HCT116 (cell line): ENCODE measurements at regions not wholly inside any gene's neighbourhood (a gene's known extent, or its start where the extent isn't known, plus 50 kb on each side); places are given as distances from the start of the nearest gene placed in this dataset.
"Not testable (repeated sequence)": the region's sequence is repeated elsewhere in the genome, so short reads cannot be mapped to it uniquely, and the experiment has no call there.

Experiments
- ATAC-seq: fragments of 200-7000 bp; cut with Tn5 transposase; 2 replicates; pipeline ENCODE4 v1.9.1; 2020; ENCODE audit warnings: mild to moderate bottlenecking, moderate library complexity
- BruUV-seq: library from RNA; stranded (reverse); fragments of 400-500 nt; replicated peaks from 2 replicates; lab custom pipeline; 2021; lab: Mats Ljungman, UMichigan
- CTCF ChIA-PET: fragments of 300-600 bp; sonication (Branson Sonifier 250); formaldehyde crosslinking; loops from one replicate; lab custom pipeline; 2021; ENCODE audit warnings: antibody characterized with exemption; lab: Charles Lee
- POLR2A ChIA-PET: fragments of 300-600, 350-600 bp; sonication (Branson Sonifier 250); formaldehyde crosslinking; loops from one replicate; lab custom pipeline; 2021; ENCODE audit warnings: antibody characterized with exemption; lab: Charles Lee
- RAD21 ChIA-PET, 2 experiments: fragments of 300-600 bp; sonication (Branson Sonifier 250); formaldehyde crosslinking; loops; one replicate each; lab custom pipeline; 2023; ENCODE audit warnings: low total read pairs in 2 of 2; ENCODE audit not compliant: uncharacterized antibody in 2 of 2, unreplicated experiment in 2 of 2, low non-redundant PET in 1 of 2; lab: Charles Lee
- DNase-seq: peaks from one replicate; pipeline ENCODE4 v3.0.0-alpha.2; 2010; ENCODE audit warnings: low read depth, low spot score
- H2AFZ ChIP-seq: fragments of 200-600 bp; shearing (Covaris generic), sonication (generic); 2 replicates; pipeline ENCODE4 v1.6.1; 2017; ENCODE audit warnings: low read depth, mixed run types, mixed read lengths, antibody characterized with exemption, low read length; ENCODE audit not compliant: poor library complexity, severe bottlenecking
- H3K27ac ChIP-seq: 2 replicates; pipeline ENCODE4 v1.5.1; 2012; ENCODE audit warnings: low read depth, low read length
- H3K27me3 ChIP-seq: fragments of 200-600 bp; sonication (generic); 2 replicates; pipeline ENCODE4 v1.6.1; 2016; ENCODE audit warnings: mixed run types, low read length, mixed read lengths; ENCODE audit not compliant: insufficient read depth
- H3K36me3 ChIP-seq, 2 experiments: fragments of 200-500 bp in 1 of 2; fragments of 200-600 bp in 1 of 2; sonication (Bioruptor generic) in 1 of 2; sonication (generic) in 1 of 2; 2 replicates each; pipeline versions ENCODE4 v1.5.1 to v1.6.1; 2014 to 2016; ENCODE audit warnings: low read length in 2 of 2, inconsistent platforms in 1 of 2, mixed read lengths in 1 of 2, mixed run types in 1 of 2; ENCODE audit not compliant: insufficient read depth in 2 of 2, control insufficient read depth in 1 of 2
- H3K4me1 ChIP-seq, 2 experiments: fragments of 200-600 bp in 1 of 2; sonication (generic) in 1 of 2; 2 replicates each; pipeline versions ENCODE4 v1.5.1 to v1.6.1; 2012 to 2017; ENCODE audit warnings: low read length in 2 of 2, inconsistent platforms in 1 of 2, mild to moderate bottlenecking in 1 of 2, mixed read lengths in 1 of 2, mixed run types in 1 of 2, moderate library complexity in 1 of 2; ENCODE audit not compliant: insufficient read depth in 2 of 2, control insufficient read depth in 1 of 2
- H3K4me2 ChIP-seq: fragments of 200-600 bp; sonication (generic); 2 replicates; pipeline ENCODE4 v1.6.1; 2017; ENCODE audit warnings: mixed run types, low read length, mixed read lengths
- H3K4me3 ChIP-seq, 2 experiments: fragments of 200-600 bp in 1 of 2; sonication (generic) in 1 of 2; replicated peaks in 1 of 2; 2 replicates each; pipeline ENCODE4 v1.5.1; 2011 to 2016; ENCODE audit warnings: low read length in 2 of 2, control low read depth in 1 of 2, low read depth in 1 of 2, mild to moderate bottlenecking in 1 of 2, mixed read lengths in 1 of 2, mixed run types in 1 of 2
- H3K79me2 ChIP-seq: fragments of 200-600 bp; sonication (generic); 2 replicates; pipeline ENCODE4 v1.6.1; 2017; ENCODE audit warnings: mild to moderate bottlenecking, mixed run types, low read length, moderate library complexity, mixed read lengths; ENCODE audit not compliant: insufficient read depth
- H3K9ac ChIP-seq: fragments of 200-600 bp; sonication (generic); 2 replicates; pipeline ENCODE4 v1.6.1; 2016; ENCODE audit warnings: low read length, mixed read lengths
- H3K9me2 ChIP-seq: fragments of 200-600 bp; sonication (generic), shearing (Covaris generic); 2 replicates; pipeline ENCODE4 v1.6.1; 2017; ENCODE audit warnings: mixed run types, mild to moderate bottlenecking, moderate library complexity; ENCODE audit not compliant: insufficient read depth
- H3K9me3 ChIP-seq, 2 experiments: fragments of 200-500 bp in 1 of 2; fragments of 200-600 bp in 1 of 2; sonication (Bioruptor generic) in 1 of 2; sonication (generic) in 1 of 2; 2 replicates each; pipeline ENCODE4 v1.6.1; 2014 to 2017; ENCODE audit warnings: low read length in 2 of 2, mixed read lengths in 2 of 2, inconsistent platforms in 1 of 2, low read depth in 1 of 2, mild to moderate bottlenecking in 1 of 2, mixed run types in 1 of 2, moderate library complexity in 1 of 2; ENCODE audit not compliant: control insufficient read depth in 1 of 2, insufficient read depth in 1 of 2
- H4K20me1 ChIP-seq: fragments of 200-600 bp; sonication (generic), shearing (Covaris generic); 2 replicates; pipeline ENCODE4 v1.6.1; 2017; ENCODE audit warnings: mixed run types, mild to moderate bottlenecking, moderate library complexity; ENCODE audit not compliant: insufficient read depth
- RAD21 ChIP-seq: IDR thresholded peaks from 2 replicates; pipeline ENCODE4 v1.6.1; 2012; ENCODE audit warnings: low read depth, mild to moderate bottlenecking
- intact Hi-C: fragments of 100-400 bp; cut with micrococcal nuclease; formaldehyde crosslinking; loops from 2 replicates; pipeline ENCODE4 v1.10.0; 2022
- TF ChIP-seq, protein P1 (sequence below), 3 experiments: fragments of 200-600 bp in 1 of 3; sonication (generic) in 1 of 3; IDR thresholded peaks in 2 of 3; conservative IDR thresholded peaks in 1 of 3; 2 replicates each; pipeline ENCODE4 v1.5.1; 2012 to 2017; ENCODE audit warnings: low read depth in 2 of 3, low read length in 2 of 3, antibody characterized with exemption in 1 of 3, borderline replicate concordance in 1 of 3, control low read depth in 1 of 3, mild to moderate bottlenecking in 1 of 3, mixed read lengths in 1 of 3, mixed run types in 1 of 3, moderate library complexity in 1 of 3; ENCODE audit not compliant: insufficient read depth in 1 of 3

DNA sequence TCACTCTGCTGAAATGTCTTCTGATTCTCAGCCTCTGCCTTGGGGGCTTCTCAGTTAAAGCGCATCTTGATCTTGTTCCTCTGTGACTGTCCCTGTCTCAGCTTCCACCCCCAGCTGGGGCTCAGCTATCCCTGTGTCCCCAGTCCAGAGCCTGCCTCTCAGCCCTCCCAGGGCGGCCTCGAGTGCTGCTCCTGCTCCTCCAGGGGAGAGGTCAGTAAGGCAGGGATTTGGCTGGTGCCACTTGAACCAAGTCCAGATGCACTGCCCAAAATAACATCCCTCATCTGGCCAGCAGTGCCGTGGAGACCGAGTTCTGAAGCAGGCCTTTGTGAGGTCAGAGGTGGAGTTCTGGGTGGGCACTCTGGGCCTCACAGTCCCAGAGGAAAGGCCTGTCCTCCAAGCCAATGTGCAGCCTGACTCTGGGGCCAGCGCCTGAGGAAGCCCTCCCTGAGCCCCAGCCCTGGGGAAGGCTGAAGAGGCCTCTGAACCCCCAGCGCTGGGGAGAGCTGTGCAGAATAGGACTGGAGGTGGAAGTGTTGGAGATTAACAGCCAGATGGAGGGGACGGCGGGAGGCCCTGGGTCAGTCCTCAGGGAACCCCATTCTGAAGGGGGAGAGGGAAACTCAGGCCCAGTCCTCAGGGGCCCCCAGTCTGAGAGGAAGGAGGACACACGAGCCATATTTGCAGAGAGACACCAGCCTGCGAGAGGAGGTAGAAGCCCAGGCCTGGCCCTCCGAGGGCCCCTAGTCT is 943.7 kb downstream of the SPATA31A6 start:
- H3K4me2 ChIP-seq, H3K9me3 ChIP-seq, H3K27ac ChIP-seq, H3K9me2 ChIP-seq, H3K4me3 ChIP-seq, intact Hi-C loops, POLR2A ChIA-PET, H3K36me3 ChIP-seq, H3K4me1 ChIP-seq, H3K79me2 ChIP-seq, H4K20me1 ChIP-seq, ATAC-seq, CTCF ChIA-PET, RAD21 ChIA-PET, BruUV-seq, DNase-seq, H2AFZ ChIP-seq, H3K9ac ChIP-seq, H3K27me3 ChIP-seq: not testable (repeated sequence)

DNA sequence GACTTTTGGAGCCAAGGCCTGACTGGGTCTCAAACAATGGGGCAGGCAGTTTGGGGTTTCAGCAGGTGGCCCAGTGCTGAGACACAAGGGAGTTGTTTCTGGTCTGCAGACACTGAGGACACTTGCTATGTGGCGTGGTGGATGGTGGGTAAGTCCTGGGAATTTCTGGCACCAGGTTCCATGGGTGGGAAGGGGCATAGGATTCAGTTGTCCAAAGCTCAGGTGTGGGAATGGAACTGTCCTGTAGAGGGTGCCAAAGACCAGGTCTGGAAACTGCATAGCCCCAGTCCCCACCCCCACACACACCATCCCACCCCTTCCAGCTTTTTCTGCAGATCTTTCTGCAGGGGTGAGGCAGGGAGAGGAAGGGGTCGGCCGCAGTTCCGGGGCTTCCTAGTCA is 944.5 kb downstream of the SPATA31A6 start:
- H3K79me2 ChIP-seq, H3K36me3 ChIP-seq, DNase-seq, H3K4me2 ChIP-seq, RAD21 ChIA-PET, H3K9ac ChIP-seq, CTCF ChIA-PET, POLR2A ChIA-PET, H3K4me1 ChIP-seq, H3K27me3 ChIP-seq, ATAC-seq, H3K27ac ChIP-seq, H2AFZ ChIP-seq, BruUV-seq, intact Hi-C loops, H4K20me1 ChIP-seq, H3K9me2 ChIP-seq, H3K4me3 ChIP-seq, H3K9me3 ChIP-seq: not testable (repeated sequence)
- TF ChIP-seq RAD21, result 0 out of 2 replicates have a peak, but pooled peaks have one; percentile 14
- TF ChIP-seq, protein P1, sequence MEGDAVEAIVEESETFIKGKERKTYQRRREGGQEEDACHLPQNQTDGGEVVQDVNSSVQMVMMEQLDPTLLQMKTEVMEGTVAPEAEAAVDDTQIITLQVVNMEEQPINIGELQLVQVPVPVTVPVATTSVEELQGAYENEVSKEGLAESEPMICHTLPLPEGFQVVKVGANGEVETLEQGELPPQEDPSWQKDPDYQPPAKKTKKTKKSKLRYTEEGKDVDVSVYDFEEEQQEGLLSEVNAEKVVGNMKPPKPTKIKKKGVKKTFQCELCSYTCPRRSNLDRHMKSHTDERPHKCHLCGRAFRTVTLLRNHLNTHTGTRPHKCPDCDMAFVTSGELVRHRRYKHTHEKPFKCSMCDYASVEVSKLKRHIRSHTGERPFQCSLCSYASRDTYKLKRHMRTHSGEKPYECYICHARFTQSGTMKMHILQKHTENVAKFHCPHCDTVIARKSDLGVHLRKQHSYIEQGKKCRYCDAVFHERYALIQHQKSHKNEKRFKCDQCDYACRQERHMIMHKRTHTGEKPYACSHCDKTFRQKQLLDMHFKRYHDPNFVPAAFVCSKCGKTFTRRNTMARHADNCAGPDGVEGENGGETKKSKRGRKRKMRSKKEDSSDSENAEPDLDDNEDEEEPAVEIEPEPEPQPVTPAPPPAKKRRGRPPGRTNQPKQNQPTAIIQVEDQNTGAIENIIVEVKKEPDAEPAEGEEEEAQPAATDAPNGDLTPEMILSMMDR (IDR thresholded peaks at IDR 0.05 in 2 of 3, conservative IDR thresholded peaks at IDR 0.05 in 1 of 3; ENCODE audit: borderline replicate concordance in 1 of 3, insufficient read depth in 1 of 3, low read depth in 2 of 3, low read length in 2 of 3), result 0 out of 6 replicates have a peak, but pooled peaks of 1 of the 3 experiments have one; percentile 15
